SJCRH30 (cell line): ENCODE measurements at regions not wholly inside any gene's neighbourhood (a gene's known extent, or its start where the extent isn't known, plus 50 kb on each side); places are given as distances from the start of the nearest gene placed in this dataset.
"Not testable (repeated sequence)": the region's sequence is repeated elsewhere in the genome, so short reads cannot be mapped to it uniquely, and the experiment has no call there.

Experiments
- DNase-seq, 2 experiments: peaks; one replicate each; pipeline ENCODE4 v3.0.0-alpha.2; 2015 to 2020
- H3K27ac ChIP-seq: fragments of 250-450 bp; sonication (Bioruptor Pico); 2 replicates; pipeline ENCODE4 v1.5.1; 2020; ENCODE audit warnings: mild to moderate bottlenecking, moderate library complexity
- H3K27me3 ChIP-seq: fragments of 250-450 bp; sonication (Bioruptor Pico); 2 replicates; pipeline ENCODE4 v1.5.1; 2020; ENCODE audit warnings: mild to moderate bottlenecking, moderate library complexity
- H3K36me3 ChIP-seq: fragments of 250-450 bp; sonication (Bioruptor Pico); 2 replicates; pipeline ENCODE4 v1.5.1; 2020; ENCODE audit warnings: mild to moderate bottlenecking, moderate library complexity
- H3K4me1 ChIP-seq: fragments of 250-450 bp; sonication (Bioruptor Pico); 2 replicates; pipeline ENCODE4 v1.5.1; 2020; ENCODE audit warnings: mild to moderate bottlenecking, moderate library complexity
- H3K4me3 ChIP-seq: fragments of 250-450 bp; sonication (Bioruptor Pico); 2 replicates; pipeline ENCODE4 v1.5.1; 2020; ENCODE audit warnings: mild to moderate bottlenecking, moderate library complexity
- H3K9me3 ChIP-seq: fragments of 250-450 bp; sonication (Bioruptor Pico); replicated peaks from 2 replicates; pipeline ENCODE4 v1.5.1; 2020; ENCODE audit warnings: mild to moderate bottlenecking, moderate library complexity

DNA sequence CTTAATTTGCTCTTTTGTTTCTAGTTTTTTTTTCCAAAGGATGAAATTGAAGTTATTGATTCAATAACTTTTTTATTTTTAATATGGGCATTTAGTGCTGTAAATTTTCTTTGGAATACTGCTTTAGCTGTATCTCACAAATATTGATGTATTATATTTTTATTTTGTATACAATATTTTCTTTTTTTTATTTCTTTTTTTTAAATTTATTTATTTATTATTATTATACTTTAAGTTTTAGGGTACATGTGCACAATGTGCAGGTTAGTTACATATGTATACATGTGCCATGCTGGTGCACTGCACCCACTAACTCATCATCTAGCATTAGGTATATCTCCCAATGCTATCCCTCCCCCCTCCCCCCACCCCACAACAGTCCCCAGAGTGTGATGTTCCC lies 823.7 kb downstream of the KCTD16 start:
- not testable (repeated sequence) for H3K9me3 ChIP-seq, H3K27ac ChIP-seq, H3K4me1 ChIP-seq, H3K36me3 ChIP-seq, H3K4me3 ChIP-seq, H3K27me3 ChIP-seq, DNase-seq

GRCh38 chr5:144983101-144983500 lies 812.4 kb downstream of the KCTD16 start:
- no peak for DNase-seq

GRCh38 chr5:144979516-144980264 lies 809.0 kb downstream of the KCTD16 start:
- H3K36me3 ChIP-seq = no peaks in the 10 kb centered on the region
- H3K4me3 ChIP-seq = no peak overlapping the region
- H3K27me3 ChIP-seq = no peaks in the 10 kb centered on the region
- no peaks in the 10 kb centered on the region for H3K9me3 ChIP-seq
- no peaks in the 10 kb centered on the region for H3K4me1 ChIP-seq
- no peak overlapping the region for H3K27ac ChIP-seq
- DNase-seq = no peak

More at GRCh38 chr5:144983101-144983500, 812.4 kb downstream of the KCTD16 start:
- Histone ChIP-seq H3K4me1 (no peaks in the 10 kb centered on the region), H3K36me3 (no peaks in the 10 kb centered on the region), H3K9me3 (no peaks in the 10 kb centered on the region), H3K27me3 (no peaks in the 10 kb centered on the region), H3K27ac (no peak overlapping the region), H3K4me3 (no peak overlapping the region)

GRCh38 chr5:144972317-144972716 lies 801.6 kb downstream of the KCTD16 start:
- no peak overlapping the region for H3K4me3 ChIP-seq
- H3K36me3 ChIP-seq = no peaks in the 10 kb centered on the region
- no peak for DNase-seq
- no peaks in the 10 kb centered on the region for H3K9me3 ChIP-seq
- H3K27ac ChIP-seq = no peak overlapping the region
- no peaks in the 10 kb centered on the region for H3K4me1 ChIP-seq
- no peaks in the 10 kb centered on the region for H3K27me3 ChIP-seq

- no peaks in the 10 kb centered on the region for H3K9me3 ChIP-seq
- H3K4me1 ChIP-seq = no peaks in the 10 kb centered on the region
- DNase-seq = no peak
- H3K27me3 ChIP-seq = no peaks in the 10 kb centered on the region
- H3K36me3 ChIP-seq = no peaks in the 10 kb centered on the region
- H3K4me3 ChIP-seq = no peak overlapping the region
- no peak overlapping the region for H3K27ac ChIP-seq
Measured at GRCh38 chr5:144971108-144971850, 800.6 kb downstream of the KCTD16 start.

DNA sequence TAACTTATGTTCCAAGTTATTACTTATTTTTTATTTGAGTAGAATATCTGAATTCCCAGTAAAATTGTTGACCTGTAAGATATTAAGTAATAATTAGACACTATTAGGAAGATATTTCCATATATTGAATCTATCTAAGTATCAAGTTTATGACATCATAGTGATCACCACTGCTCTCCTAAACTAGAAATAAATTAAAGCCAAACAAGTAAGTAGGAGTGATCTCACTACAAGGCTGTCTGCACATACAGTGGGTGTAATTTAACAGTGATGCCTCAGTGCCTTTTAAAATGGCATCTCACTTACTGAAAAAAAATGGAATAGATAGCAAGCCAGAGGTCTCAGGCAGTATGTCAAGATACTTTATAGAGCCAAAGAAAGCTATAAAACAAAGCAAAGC lies 789.6 kb downstream of the KCTD16 start:
- Histone ChIP-seq H3K4me1 (no peaks in the 10 kb centered on the region), H3K4me3 (no peak overlapping the region), H3K36me3 (no peaks in the 10 kb centered on the region), H3K27me3 (0 out of 2 replicates have a peak, but pooled peaks cover 5% of the 10 kb centered on the region), H3K27ac (no peak overlapping the region), H3K9me3 (no peaks in the 10 kb centered on the region)
- no peak for DNase-seq

DNA sequence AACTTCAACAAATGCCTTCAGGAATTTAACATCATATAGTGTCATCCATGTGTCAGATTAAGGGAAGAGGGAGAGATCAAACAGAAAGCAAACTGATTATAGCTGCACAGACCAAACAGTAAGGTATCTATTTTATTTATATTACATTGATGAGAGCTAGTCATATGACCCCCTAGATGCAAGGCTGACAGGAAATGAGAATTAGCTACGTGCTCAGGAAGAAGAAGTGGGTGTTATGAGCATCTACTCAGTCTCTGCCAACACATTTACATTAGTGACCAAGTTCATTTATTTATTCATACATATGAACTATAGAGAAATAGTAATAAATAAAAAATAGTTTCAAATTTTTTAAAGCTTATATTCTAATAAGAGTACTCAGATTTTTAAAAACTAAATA lies 787.3 kb downstream of the KCTD16 start:
- DNase-seq = no peak
- Histone ChIP-seq H3K4me1 (no peaks in the 10 kb centered on the region), H3K27me3 (0 out of 2 replicates have a peak, but pooled peaks cover 2% of the 10 kb centered on the region)

GRCh38 chr5:144950996-144951395 lies 780.3 kb downstream of the KCTD16 start:
- Histone ChIP-seq H3K4me3 (no peak overlapping the region), H3K27me3 (0 out of 2 replicates have a peak, but pooled peaks cover 2% of the 10 kb centered on the region), H3K36me3 (no peaks in the 10 kb centered on the region), H3K4me1 (no peaks in the 10 kb centered on the region), H3K9me3 (no peaks in the 10 kb centered on the region), H3K27ac (no peak overlapping the region)
- DNase-seq = no peak

More for the DNA sequence above, 787.3 kb downstream of the KCTD16 start:
- no peak overlapping the region for H3K27ac ChIP-seq
- H3K9me3 ChIP-seq = no peaks in the 10 kb centered on the region
- H3K36me3 ChIP-seq = no peaks in the 10 kb centered on the region
- H3K4me3 ChIP-seq = no peak overlapping the region

- no peaks in the 10 kb centered on the region for H3K27me3 ChIP-seq
- H3K27ac ChIP-seq = no peak overlapping the region
- no peaks in the 10 kb centered on the region for H3K4me1 ChIP-seq
- H3K9me3 ChIP-seq = no peaks in the 10 kb centered on the region
- DNase-seq = no peak
- H3K4me3 ChIP-seq = no peak overlapping the region
- H3K36me3 ChIP-seq = no peaks in the 10 kb centered on the region
Measured at GRCh38 chr5:144947023-144947422, 776.4 kb downstream of the KCTD16 start.

- H3K4me3 ChIP-seq = no peak overlapping the region
- no peaks in the 10 kb centered on the region for H3K27me3 ChIP-seq
- no peaks in the 10 kb centered on the region for H3K36me3 ChIP-seq
- H3K9me3 ChIP-seq = no peaks in the 10 kb centered on the region
- no peaks in the 10 kb centered on the region for H3K4me1 ChIP-seq
- no peak for DNase-seq
- no peak overlapping the region for H3K27ac ChIP-seq
Measured at GRCh38 chr5:144945503-144945902, 774.8 kb downstream of the KCTD16 start.

DNA sequence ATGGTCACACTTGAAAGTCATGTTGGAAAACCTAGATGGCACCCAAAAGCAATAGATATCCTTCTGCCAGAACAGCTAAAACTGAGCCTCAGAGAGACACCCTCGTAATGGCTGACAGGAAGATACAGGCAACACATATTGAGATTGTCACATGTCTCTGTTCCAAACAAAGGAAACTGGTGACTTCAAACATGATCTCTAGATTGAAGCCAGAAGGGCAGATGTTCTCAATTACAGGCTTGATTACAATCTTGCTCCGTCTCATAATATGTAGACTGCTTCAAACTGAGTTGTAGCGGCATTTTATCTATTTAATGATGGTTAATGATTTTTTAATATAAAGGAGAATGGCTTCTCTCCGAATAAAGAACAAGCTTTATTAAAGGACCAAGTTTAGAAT lies 774.3 kb downstream of the KCTD16 start:
- Histone ChIP-seq H3K36me3 (no peaks in the 10 kb centered on the region), H3K27ac (no peak overlapping the region), H3K9me3 (no peaks in the 10 kb centered on the region), H3K4me3 (no peak overlapping the region), H3K27me3 (no peaks in the 10 kb centered on the region), H3K4me1 (no peaks in the 10 kb centered on the region)
- DNase-seq = no peak

DNA sequence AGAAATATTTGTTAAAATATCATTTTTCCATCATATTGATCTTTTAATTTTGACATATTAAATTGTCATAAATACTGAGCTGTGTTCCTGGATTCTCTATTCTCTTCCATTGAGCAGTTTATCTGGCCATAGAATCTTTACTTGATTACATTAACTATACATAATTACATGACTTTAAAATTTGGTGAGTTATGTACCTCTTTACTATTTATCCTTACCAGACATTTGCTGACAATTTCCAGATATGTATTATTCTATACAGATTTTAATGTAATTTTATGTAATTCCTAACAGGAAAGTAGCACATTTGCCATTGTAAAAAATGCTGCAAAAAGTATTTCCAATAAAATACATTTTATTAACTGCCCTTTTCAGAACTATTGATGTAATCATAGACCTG lies 770.3 kb downstream of the KCTD16 start:
- Histone ChIP-seq H3K27ac (no peak overlapping the region), H3K4me1 (no peaks in the 10 kb centered on the region), H3K4me3 (no peak overlapping the region), H3K9me3 (no peaks in the 10 kb centered on the region), H3K27me3 (no peaks in the 10 kb centered on the region), H3K36me3 (no peaks in the 10 kb centered on the region)
- no peak for DNase-seq

GRCh38 chr5:144918371-144918770 lies 747.7 kb downstream of the KCTD16 start:
- no peaks in the 10 kb centered on the region for H3K4me1 ChIP-seq
- H3K4me3 ChIP-seq = no peak overlapping the region
- H3K9me3 ChIP-seq = no peaks in the 10 kb centered on the region

GRCh38 chr5:144915452-144915851 lies 744.8 kb downstream of the KCTD16 start:
- Histone ChIP-seq H3K4me1 (no peaks in the 10 kb centered on the region), H3K27ac (no peak overlapping the region), H3K27me3 (no peaks in the 10 kb centered on the region), H3K36me3 (no peaks in the 10 kb centered on the region), H3K9me3 (no peaks in the 10 kb centered on the region), H3K4me3 (no peak overlapping the region)
- no peak for DNase-seq

More at GRCh38 chr5:144918371-144918770, 747.7 kb downstream of the KCTD16 start:
- H3K27ac ChIP-seq = no peak overlapping the region
- no peaks in the 10 kb centered on the region for H3K36me3 ChIP-seq
- no peak for DNase-seq
- no peaks in the 10 kb centered on the region for H3K27me3 ChIP-seq

GRCh38 chr5:144913661-144914060 lies 743.0 kb downstream of the KCTD16 start:
- no peak overlapping the region for H3K27ac ChIP-seq
- H3K4me3 ChIP-seq = no peak overlapping the region
- no peaks in the 10 kb centered on the region for H3K27me3 ChIP-seq
- H3K36me3 ChIP-seq = no peaks in the 10 kb centered on the region
- no peaks in the 10 kb centered on the region for H3K4me1 ChIP-seq
- DNase-seq = no peak
- no peaks in the 10 kb centered on the region for H3K9me3 ChIP-seq
